ENCODE measurements at regions not wholly inside any gene's neighbourhood (a gene's known extent, or its start where the extent isn't known, plus 50 kb on each side); places are given as distances from the start of the nearest gene placed in this dataset.

DNA sequence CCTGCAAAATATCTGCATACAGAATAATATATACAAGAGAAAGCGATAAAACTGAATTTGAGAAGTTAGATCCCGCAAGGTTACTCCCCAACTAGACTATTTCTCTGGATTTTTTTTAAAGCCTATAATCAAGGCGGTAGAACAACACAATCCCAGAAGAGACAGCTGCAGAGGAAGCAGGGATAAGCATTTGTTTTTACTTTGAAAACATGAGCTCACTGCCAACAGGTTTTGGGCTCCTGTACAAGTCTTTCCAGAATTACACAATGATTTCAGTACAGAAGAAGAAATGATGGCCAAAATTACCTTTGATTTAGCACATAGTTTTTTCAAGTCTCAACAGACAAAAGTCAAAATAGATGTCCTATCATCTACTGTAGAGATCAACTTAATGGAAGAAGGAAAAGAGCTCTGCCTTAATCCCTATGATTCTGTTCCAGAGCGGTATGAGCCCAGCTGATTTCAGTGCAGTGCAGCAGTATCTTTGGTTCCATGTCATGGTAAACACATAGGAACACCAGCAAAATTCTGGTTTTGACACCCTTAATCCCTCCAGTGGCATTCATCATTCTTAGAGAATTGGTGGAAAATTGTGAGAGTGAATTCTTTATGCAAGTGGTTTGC lies 304.3 kb downstream of the HDGFL1 start:
- Histone ChIP-seq H3K4me1 (peaks cover 0 to 29% (median 24%) of the 10 kb centered on the region in 4 donors), H3K4me3 (no peak overlapping the region), H3K27ac (peak overlapping the region in 3 of 4 donors; percentile 42 to 62 (median 62)), H3K9me3 (no peaks in the 10 kb centered on the region), H3K36me3 (no peaks in the 10 kb centered on the region), H3K27me3 (no peaks in the 10 kb centered on the region)
- DNase-seq, result peak; percentile 71
- intact Hi-C loops (cut with DNase I), result no loop called here
- WGBS, 2 donors, result 83 to 89% methylated on average over 4 of the region's 4 CpGs
- TF ChIP-seq POLR2A (IDR thresholded peaks at IDR 0.05) (no peak), POLR2AphosphoS5 (IDR thresholded peaks at IDR 0.05) (peak in 3 of 4 donors; percentile 27 to 70 (median 53))

DNA sequence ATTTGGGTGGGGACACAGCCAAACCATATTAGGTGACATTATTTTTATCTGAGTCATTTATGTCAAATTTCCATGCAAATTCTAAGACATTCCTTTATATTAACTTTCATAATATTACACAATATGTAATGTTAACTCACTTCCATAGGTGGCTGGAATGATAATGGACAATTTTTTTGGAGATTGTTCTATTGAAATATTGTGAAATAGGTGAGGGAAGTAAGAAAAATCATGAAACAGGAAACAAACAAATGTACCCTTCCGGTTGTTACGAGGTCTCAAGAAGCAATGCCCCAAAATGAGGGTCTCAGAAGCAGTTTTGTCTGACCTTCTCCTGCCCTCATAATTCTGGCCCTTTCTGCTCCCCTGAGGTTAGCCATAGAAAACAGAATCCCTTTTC lies 306.5 kb downstream of the HDGFL1 start:
- TF ChIP-seq EP300 (IDR thresholded peaks at IDR 0.05) (no peak), POLR2AphosphoS5 (IDR thresholded peaks at IDR 0.05) (no peak), POLR2A (IDR thresholded peaks at IDR 0.05) (no peak), CTCF (IDR thresholded peaks at IDR 0.05) (no peak)
- Histone ChIP-seq H3K27ac (no peak overlapping the region), H3K4me3 (no peak overlapping the region), H3K36me3 (no peaks in the 10 kb centered on the region), H3K4me1 (peaks cover 0 to 37% (median 32%) of the 10 kb centered on the region in 4 donors), H3K27me3 (no peaks in the 10 kb centered on the region), H3K9me3 (no peaks in the 10 kb centered on the region)
- no peak for DNase-seq
- 89 to 98% methylated on average over 2 of the region's 2 CpGs for WGBS, 2 donors
- intact Hi-C loops (cut with DNase I), result no loop called here

GRCh38 chr6:22878324-22878701 lies 308.9 kb downstream of the HDGFL1 start:
- intact Hi-C loops (cut with DNase I), result no loop called here
- Histone ChIP-seq H3K4me1 (peaks cover 0 to 44% (median 37%) of the 10 kb centered on the region in 4 donors), H3K27me3 (no peaks in the 10 kb centered on the region), H3K4me3 (no peak overlapping the region), H3K9me3 (no peaks in the 10 kb centered on the region), H3K27ac (peak overlapping the region in 3 of 4 donors; percentile 4 to 56 (median 38)), H3K36me3 (no peaks in the 10 kb centered on the region)
- TF ChIP-seq EP300 (IDR thresholded peaks at IDR 0.05) (no peak), POLR2AphosphoS5 (IDR thresholded peaks at IDR 0.05) (no peak), POLR2A (IDR thresholded peaks at IDR 0.05) (no peak), CTCF (IDR thresholded peaks at IDR 0.05) (no peak)
- no peak for DNase-seq
- WGBS, 2 donors, result 49 to 68% methylated on average over 3 of the region's 3 CpGs

DNA sequence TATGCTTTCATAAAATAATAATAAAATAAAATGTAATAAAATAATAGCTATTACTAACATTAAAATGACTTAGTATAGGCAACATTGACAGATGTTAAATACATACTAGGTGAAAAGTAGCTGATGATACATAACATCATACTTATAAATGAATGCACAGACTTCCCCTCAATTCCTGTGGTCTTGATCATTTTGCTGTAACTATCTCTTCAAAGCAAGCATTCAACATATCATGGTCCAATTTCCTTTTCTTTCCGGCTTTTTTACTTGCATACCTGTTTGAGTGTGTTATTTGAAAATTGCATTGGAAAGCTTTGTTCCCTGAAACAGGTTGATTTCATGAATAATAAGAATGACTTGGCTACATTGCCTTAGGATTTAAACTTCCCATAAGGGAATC lies 309.3 kb downstream of the HDGFL1 start:
- Histone ChIP-seq H3K27me3 (no peaks in the 10 kb centered on the region), H3K36me3 (no peaks in the 10 kb centered on the region), H3K27ac (no peak overlapping the region), H3K4me3 (no peak overlapping the region), H3K4me1 (peaks cover 0 to 42% (median 34%) of the 10 kb centered on the region in 4 donors), H3K9me3 (no peaks in the 10 kb centered on the region)
- TF ChIP-seq POLR2A (IDR thresholded peaks at IDR 0.05) (no peak), CTCF (IDR thresholded peaks at IDR 0.05) (no peak), POLR2AphosphoS5 (IDR thresholded peaks at IDR 0.05) (no peak), EP300 (IDR thresholded peaks at IDR 0.05) (no peak)
- DNase-seq, result no peak
- 83 to 90% methylated on average over 1 of the region's 1 CpG for WGBS, 2 donors
- intact Hi-C loops (cut with DNase I), result no loop called here

DNA sequence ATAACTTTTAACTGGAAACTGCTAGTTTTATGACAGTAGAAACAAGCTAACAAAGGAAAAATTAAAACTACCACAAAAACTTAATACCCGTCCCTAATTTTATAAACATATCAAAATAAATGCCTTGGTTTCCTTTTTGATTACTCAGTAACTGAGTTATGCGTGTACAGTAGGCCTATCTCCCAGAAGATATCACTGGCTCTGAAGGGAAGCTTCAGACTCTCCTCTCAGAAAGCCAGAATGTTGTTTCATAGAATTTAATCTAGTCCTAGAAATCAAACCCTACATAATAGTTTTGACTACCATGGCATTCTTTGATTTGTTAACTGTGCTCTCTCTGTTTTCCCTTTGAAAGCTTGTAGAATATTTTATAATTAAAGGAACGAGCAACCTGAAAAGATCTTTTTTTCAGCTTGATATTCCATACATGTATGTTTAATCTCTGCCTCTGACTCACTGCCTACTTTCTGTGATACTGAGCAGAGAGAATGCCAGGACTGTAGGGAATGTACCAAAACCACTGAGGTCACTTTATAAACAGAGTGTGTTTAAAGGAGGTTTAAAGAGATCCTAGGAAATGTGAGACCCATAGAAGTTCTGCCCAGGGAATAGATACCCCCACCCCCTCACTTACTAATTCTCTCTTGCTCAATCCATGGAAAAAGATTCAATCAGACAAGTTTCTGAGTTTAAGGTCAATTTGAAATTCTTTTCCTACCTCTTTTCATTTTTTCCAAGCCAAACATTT lies 311.5 kb downstream of the HDGFL1 start:
- intact Hi-C loops (cut with DNase I), result no loop called here
- 73 to 82% methylated on average over 3 of the region's 3 CpGs for WGBS, 2 donors
- H3K27me3 ChIP-seq, result no peaks in the 10 kb centered on the region
- H3K4me1 ChIP-seq, result peaks cover 0 to 37% (median 29%) of the 10 kb centered on the region in 4 donors
- DNase-seq, result no peak
- TF ChIP-seq EP300 (IDR thresholded peaks at IDR 0.05) (no peak), POLR2AphosphoS5 (IDR thresholded peaks at IDR 0.05) (peak in 3 of 4 donors; percentile 42 to 59 (median 43))
- no peaks in the 10 kb centered on the region for H3K9me3 ChIP-seq
- no peaks in the 10 kb centered on the region for H3K36me3 ChIP-seq
- H3K4me3 ChIP-seq, result no peak overlapping the region
- peak overlapping the region; percentile 58 to 71 (median 68) for H3K27ac ChIP-seq

Data from sigmoid colon (tissue), 6 donors.